K562 (cell line): ENCODE measurements at regions not wholly inside any gene's neighbourhood (a gene's known extent, or its start where the extent isn't known, plus 50 kb on each side); places are given as distances from the start of the nearest gene placed in this dataset.

Experiments used
- ATAC-seq: fragments of 200-7000 bp; cut with Tn5 transposase; 3 replicates; pipeline ENCODE4 v1.9.1; 2020; ENCODE audit warnings: moderate library complexity
- BruUV-seq: library from RNA; stranded (reverse); fragments of 400-500 nt; replicated peaks from 2 replicates; lab custom pipeline; 2021; lab: Mats Ljungman, UMichigan
- CTCF ChIA-PET: fragments of 300-600 bp; formaldehyde crosslinking; extraction: SDS; loops from one replicate; lab custom pipeline; 2021; ENCODE audit warnings: low intra/inter-chr PET ratio; lab: Yijun Ruan, JAX
- POLR2A ChIA-PET: fragments of 300-600, 350-650 bp; sonication (Branson Sonifier 250); formaldehyde crosslinking; extraction: SDS; loops from one replicate; lab custom pipeline; 2021; ENCODE audit warnings: antibody characterized with exemption, inconsistent platforms; lab: Yijun Ruan, JAX
- DNase-seq, 4 experiments: peaks; one replicate each; pipeline versions ENCODE4 v3.0.0 to v3.0.0-alpha.2; 2011 to 2018; ENCODE audit warnings: low spot score in 3 of 4, mixed read lengths in 3 of 4; ENCODE audit errors: extremely low read depth in 1 of 4
- FAIRE-seq: peaks from 2 replicates; lab custom pipeline; 2011; peaks lifted over from hg19 to GRCh38; lab: Jason Lieb, UNC
- H2AFZ ChIP-seq: 2 replicates; pipeline ENCODE4 v1.6.0; 2011; ENCODE audit warnings: low read depth, low read length, control low read depth, inconsistent platforms
- H3K27ac ChIP-seq: fragments of 200-600 bp; 3 replicates; pipeline ENCODE4 v1.8.0; 2011; ENCODE audit warnings: low read depth, mild to moderate bottlenecking, control low read depth, inconsistent platforms, low read length, moderate library complexity, mixed read lengths; ENCODE audit errors: extremely low read depth
- H3K27me3 ChIP-seq, 2 experiments: fragments of 300-600 bp in 1 of 2; 2 replicates in 1 of 2; 3 replicates in 1 of 2; pipeline versions ENCODE4 v1.6.0 to v1.8.0; 2011; ENCODE audit warnings: inconsistent platforms in 2 of 2, low read length in 2 of 2, mild to moderate bottlenecking in 1 of 2, mixed read lengths in 1 of 2, moderate library complexity in 1 of 2; ENCODE audit not compliant: control insufficient read depth in 2 of 2, insufficient read depth in 2 of 2
- H3K36me3 ChIP-seq: fragments of 300-600 bp; 3 replicates; pipeline ENCODE4 v1.8.0; 2011; ENCODE audit warnings: mild to moderate bottlenecking, low read length, inconsistent platforms; ENCODE audit not compliant: control insufficient read depth, insufficient read depth
- H3K4me1 ChIP-seq, 2 experiments: fragments of 200-600 bp in 1 of 2; replicated peaks in 1 of 2; 2 replicates in 1 of 2; 3 replicates in 1 of 2; pipeline versions ENCODE4 v1.5.1 to v1.8.0; 2011; ENCODE audit warnings: inconsistent platforms in 2 of 2, low read length in 2 of 2, mild to moderate bottlenecking in 1 of 2, mixed read lengths in 1 of 2, moderate library complexity in 1 of 2; ENCODE audit not compliant: control insufficient read depth in 2 of 2, insufficient read depth in 2 of 2
- H3K4me2 ChIP-seq: 2 replicates; pipeline ENCODE4 v1.6.1; 2011; ENCODE audit warnings: low read length, control low read depth, inconsistent platforms, mixed read lengths; ENCODE audit not compliant: insufficient read depth
- H3K4me3 ChIP-seq: fragments of 200-600 bp; sonication (generic), shearing (Covaris generic); 2 replicates; pipeline ENCODE4 v1.5.1; 2016; ENCODE audit warnings: control low read depth, inconsistent platforms
- H3K79me2 ChIP-seq: fragments of 200-600 bp; 3 replicates; pipeline ENCODE4 v1.8.0; 2011; ENCODE audit warnings: low read length, inconsistent platforms; ENCODE audit not compliant: control insufficient read depth, insufficient read depth
- H3K9ac ChIP-seq, 2 experiments: 2 replicates each; pipeline versions ENCODE4 v1.6.0 to v1.6.1; 2011; ENCODE audit warnings: low read depth in 2 of 2, low read length in 2 of 2, control low read depth in 1 of 2, inconsistent platforms in 1 of 2, mild to moderate bottlenecking in 1 of 2, mixed read lengths in 1 of 2; ENCODE audit not compliant: insufficient read depth in 1 of 2
- H3K9me1 ChIP-seq: one replicate; pipeline ENCODE4 v1.6.0; 2011; ENCODE audit warnings: inconsistent platforms, mild to moderate bottlenecking, low read length, moderate library complexity; ENCODE audit not compliant: control insufficient read depth, insufficient read depth
- H3K9me3 ChIP-seq: replicated peaks from 2 replicates; pipeline ENCODE4 v1.5.1; 2011; ENCODE audit warnings: low read depth, low read length, inconsistent platforms; ENCODE audit not compliant: control insufficient read depth, insufficient read depth
- H4K20me1 ChIP-seq: replicated peaks from 2 replicates; pipeline ENCODE4 v1.6.1; 2011; ENCODE audit warnings: low read length, inconsistent platforms, mixed read lengths; ENCODE audit not compliant: control insufficient read depth, insufficient read depth
- MLLT1 ChIP-seq, 2 experiments: fragments of 450-650 bp; IDR thresholded peaks; 2 replicates each; pipeline ENCODE4 v1.6.1; 2016
- NFIX ChIP-seq: fragments of 250-450 bp; sonication (Bioruptor Pico); IDR thresholded peaks from 2 replicates; pipeline ENCODE4 v1.4.0; 2020; ENCODE audit warnings: low read depth, mild to moderate bottlenecking, moderate library complexity
- SMARCE1 ChIP-seq: fragments of 450-650 bp; IDR thresholded peaks from 2 replicates; pipeline ENCODE4 v1.7.1; 2016; ENCODE audit warnings: mild to moderate bottlenecking
- ZNF395 ChIP-seq: fragments of 200-800 bp; sonication (Bioruptor generic); IDR thresholded peaks from 2 replicates; pipeline ENCODE4 v1.6.1; 2017; ENCODE audit warnings: missing genetic modification characterization, missing compliant biosample characterization
- whole genome bisulfite sequencing: fragments of 100-300 bp; shearing (Covaris generic); methylation state at CpG from one replicate; pipeline ENCODE4 v1.1.6; 2016; ENCODE audit warnings: low coverage, mixed read lengths; ENCODE audit not compliant: insufficient coverage; ENCODE audit errors: missing lambda C conversion rate; 5-methylcytosine and 5-hydroxymethylcytosine counted together
- in situ Hi-C: fragments of 300-500 bp; cut with MboI; formaldehyde crosslinking; loops from 4 replicates; pipeline ENCODE4 v1.15.0; 2018; ENCODE audit warnings: inconsistent platforms, mixed read lengths
- intact Hi-C: fragments of 100-400 bp; cut with micrococcal nuclease; formaldehyde crosslinking; loops from 2 replicates; pipeline ENCODE4 v1.14.2; 2022

DNA sequence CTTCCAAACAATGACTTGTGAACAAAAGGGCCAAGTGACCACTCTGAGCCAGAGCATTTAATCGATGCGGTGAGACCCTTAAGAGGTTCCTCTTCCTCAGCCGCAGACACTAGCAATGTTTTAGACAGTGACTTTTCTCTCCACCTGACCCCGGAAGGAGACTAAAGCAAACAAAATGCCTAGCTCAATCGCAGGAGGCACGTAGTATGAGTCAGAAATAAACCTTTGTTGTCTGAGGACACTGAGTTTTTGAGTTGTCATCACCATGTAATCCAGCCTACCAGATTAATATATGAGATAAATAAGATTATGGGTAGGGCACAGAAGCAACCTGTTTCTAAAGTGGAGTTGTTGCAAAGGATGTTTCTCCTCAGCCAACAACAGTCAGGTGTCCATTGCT is 326.2 kb upstream of the DUSP10 start (continued):
- TF ChIP-seq ZNF395 (CRISPR knock-in tag) (no peak), MLLT1 (IDR thresholded peaks at IDR 0.05) (no peak), SMARCE1 (no peak)

GRCh38 chr1:222066539-222066938 is 324.6 kb upstream of the DUSP10 start:
- Histone ChIP-seq H3K27me3 (no peaks in the 10 kb centered on the region), H3K27ac (no peak overlapping the region), H3K9ac (no peak overlapping the region), H3K4me1 (no peaks in the 10 kb centered on the region), H3K4me2 (no peak overlapping the region), H3K36me3 (no peaks in the 10 kb centered on the region), H3K9me1 (no peaks in the 10 kb centered on the region), H3K4me3 (no peak overlapping the region), H2AFZ (no peak overlapping the region), H4K20me1 (no peaks in the 10 kb centered on the region), H3K79me2 (no peaks in the 10 kb centered on the region), H3K9me3 (no peaks in the 10 kb centered on the region; the same call in none of the 2 replicates)
- CTCF ChIA-PET, result no interaction called here
- intact Hi-C loops (no loop called here), in situ Hi-C loops (no loop called here)
- TF ChIP-seq NFIX, result no peak
- POLR2A ChIA-PET, result no interaction called here
- no peak for ATAC-seq
- WGBS, result 0% methylated on average over 1 of the region's 1 CpG
- no peak for FAIRE-seq
- no peak for DNase-seq
- no TSS peak for BruUV-seq
